CD4-positive, alpha-beta T cell treated with Interleukin-10 for 1 hour (primary cell): ENCODE measurements at regions not wholly inside any gene's neighbourhood (a gene's known extent, or its start where the extent isn't known, plus 50 kb on each side); places are given as distances from the start of the nearest gene placed in this dataset.
"Not testable (repeated sequence)": the region's sequence is repeated elsewhere in the genome, so short reads cannot be mapped to it uniquely, and the experiment has no call there.

Source experiments
- DNase-seq: peaks from one replicate; pipeline ENCODE4 v3.0.0-alpha.2; 2020

DNA sequence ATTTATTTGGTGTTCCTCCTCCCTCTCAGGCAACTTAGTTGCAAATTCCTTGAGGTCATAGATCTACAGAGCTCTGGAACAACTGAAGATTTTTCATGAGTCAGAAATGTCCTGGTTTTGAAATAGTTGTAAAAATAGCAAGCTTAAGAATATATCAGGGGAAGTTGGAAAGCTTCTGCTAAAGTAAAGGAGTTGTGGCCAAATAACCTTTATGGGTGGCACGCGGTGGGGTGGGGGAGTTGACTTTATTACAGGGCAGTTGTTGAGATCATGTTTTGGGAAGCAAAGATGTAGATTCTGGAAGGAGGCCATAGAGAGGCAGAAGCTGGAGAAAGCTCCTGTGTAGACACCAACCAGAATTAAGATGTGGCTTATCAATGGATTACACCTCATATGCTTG is 326.0 kb upstream of the MTPN start:
- DNase-seq = no peak

DNA sequence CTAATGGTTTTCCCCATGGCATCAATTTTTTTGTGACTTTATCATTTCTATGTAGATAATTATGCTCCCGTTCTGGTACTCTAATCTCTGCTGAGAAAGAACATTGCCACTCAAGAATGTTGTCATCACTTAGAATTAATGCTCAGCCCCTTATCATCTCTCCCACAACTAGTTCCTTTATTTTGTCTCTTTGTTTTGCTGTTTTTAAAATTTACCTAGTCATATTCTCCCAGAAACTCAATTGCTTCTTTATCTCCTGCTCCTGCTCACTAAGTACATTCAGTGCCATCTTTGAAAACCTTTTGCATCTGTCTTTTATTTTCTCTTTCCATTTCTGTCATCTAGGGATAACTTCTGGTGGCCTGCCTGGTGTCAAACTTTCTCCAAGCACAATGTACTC is 324.9 kb upstream of the MTPN start:
- no peak for DNase-seq

DNA sequence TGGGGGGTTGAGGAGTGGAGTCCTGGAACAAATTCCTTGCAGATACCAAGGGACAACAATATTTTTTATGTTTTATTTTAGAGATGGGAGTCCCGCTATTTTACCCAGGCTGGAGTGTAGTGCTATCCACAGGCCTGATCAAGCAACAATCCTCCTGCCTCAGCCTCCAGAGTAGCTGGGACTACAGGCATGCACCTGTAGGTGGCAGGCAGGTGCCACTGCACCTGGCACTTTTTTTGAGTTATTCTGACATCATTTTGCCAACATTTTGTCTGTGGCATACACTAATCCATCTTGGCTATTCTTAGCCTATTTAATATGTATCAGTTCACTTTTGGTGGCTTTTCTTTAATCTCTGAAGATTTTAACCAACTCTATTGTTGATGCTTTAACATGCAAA is 317.8 kb upstream of the MTPN start:
- DNase-seq = no peak

DNA sequence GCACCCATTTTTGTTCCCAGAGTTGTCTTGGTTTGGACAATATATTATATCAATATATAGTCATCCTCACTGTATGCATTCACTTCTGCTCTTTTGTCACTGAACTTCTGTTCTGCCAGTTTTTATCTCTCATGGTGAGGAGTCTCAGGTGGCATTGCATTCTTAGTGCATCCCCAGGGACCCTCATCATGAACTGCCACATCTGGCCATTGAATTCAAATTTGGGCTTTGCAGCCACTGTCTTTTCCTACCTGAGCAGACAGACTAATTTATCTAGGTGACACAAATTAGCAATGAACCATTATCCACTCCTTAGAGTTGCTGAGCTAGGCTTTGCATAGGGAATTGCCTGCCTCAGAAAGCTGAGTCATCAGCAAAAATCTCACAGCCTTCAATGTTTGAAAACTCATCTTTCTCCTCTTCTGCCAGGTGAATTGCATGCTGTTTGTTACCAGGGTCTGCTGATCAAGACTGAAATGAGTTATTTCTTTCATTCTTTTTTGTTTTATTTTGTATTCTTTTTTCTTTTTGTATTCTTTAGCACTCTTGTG is 316.8 kb upstream of the MTPN start:
- no peak for DNase-seq

DNA sequence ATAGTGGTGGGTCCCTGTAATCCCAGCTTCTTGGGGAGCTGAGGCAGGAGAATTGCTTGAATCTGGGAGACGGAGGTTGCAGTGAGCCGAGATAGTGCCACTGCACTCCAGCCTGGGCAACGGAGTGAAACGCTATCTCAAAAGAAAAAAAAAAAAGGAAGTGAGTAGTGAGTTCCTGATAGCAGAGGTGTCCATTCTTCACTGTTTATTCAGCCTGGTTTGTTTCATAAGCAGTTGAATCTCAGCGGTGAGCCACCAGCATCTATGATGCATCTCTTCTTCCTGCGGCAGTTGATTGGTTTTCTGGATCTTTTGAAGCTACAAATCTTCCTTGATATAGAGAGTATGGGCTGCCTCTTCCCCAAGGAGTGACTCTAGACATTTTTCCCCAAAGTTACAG is 316.1 kb upstream of the MTPN start:
- DNase-seq = no peak

DNA sequence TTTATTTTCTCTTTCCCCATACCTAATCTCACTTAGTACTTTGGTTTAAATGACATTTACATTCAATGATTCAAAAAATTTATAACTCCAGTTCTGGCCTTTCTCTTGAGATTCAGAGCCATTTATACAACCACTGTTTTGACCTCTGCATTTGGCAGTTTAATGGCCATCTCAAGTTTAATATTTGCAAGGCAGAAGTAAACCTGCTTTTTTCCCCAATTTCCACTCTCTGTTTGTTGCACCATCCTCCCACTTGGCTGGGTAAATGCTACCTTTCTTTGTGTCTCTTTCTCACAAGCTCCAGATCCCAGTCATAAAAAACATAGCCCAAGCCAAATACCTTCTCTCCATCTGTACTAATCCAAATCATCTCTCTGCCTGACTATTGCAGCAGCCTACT is 315.2 kb upstream of the MTPN start:
- DNase-seq = no peak

DNA sequence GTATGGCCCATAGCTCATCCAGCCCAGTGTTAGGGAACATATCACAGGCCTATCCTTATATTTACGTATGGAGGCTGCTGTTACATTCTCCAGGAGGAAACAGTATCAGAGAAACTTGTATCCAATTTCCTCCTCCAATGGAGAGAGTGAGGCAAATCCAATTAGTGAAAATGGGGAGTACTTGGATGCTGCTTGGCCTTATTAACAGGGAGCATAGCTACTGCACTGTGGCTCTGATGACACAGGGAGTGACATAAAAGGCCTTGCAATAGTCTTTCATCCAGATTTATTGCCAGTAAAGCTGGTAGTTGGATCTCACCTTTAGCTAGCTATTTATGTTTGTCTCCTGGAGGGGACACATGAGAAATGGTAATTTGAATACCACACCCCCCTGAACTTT is 313.2 kb upstream of the MTPN start:
- no peak for DNase-seq

DNA sequence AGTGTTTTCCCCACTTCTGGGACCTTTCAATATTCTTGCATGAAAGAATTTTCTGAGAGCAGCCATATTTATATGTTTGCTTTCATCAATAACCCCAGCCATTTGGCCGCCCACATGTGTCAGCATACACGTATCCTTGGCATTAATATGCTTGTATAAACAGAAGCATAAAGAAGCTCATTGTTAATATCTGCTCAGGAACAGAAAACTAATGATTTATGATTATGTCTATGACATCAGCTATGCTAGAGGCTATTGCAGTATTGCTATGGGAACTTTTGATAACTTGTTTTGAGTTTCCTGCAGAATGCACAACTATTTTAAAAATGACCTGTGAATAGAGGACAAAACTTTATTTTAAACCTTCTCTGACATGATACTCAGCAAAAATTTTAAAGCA is 300.9 kb upstream of the MTPN start:
- no peak for DNase-seq

DNA sequence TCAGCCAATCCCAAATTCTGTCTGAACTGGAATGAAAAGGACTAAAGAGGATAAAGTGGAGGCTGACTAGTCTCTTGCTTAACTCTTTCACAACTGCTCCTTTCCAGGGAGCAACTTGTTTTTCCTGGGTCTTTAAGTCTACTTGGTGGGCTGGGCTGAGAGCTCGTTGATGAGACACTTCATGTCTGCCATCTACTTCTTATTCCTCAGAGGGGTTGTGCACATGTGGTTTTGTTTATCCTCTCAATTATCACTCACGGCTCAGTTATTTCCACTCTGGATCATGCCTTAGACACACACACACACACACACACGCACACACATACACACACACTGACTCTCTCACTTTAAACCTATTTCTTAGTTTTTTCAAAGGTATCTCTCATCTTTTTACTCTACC is 298.6 kb upstream of the MTPN start:
- DNase-seq = no peak

DNA sequence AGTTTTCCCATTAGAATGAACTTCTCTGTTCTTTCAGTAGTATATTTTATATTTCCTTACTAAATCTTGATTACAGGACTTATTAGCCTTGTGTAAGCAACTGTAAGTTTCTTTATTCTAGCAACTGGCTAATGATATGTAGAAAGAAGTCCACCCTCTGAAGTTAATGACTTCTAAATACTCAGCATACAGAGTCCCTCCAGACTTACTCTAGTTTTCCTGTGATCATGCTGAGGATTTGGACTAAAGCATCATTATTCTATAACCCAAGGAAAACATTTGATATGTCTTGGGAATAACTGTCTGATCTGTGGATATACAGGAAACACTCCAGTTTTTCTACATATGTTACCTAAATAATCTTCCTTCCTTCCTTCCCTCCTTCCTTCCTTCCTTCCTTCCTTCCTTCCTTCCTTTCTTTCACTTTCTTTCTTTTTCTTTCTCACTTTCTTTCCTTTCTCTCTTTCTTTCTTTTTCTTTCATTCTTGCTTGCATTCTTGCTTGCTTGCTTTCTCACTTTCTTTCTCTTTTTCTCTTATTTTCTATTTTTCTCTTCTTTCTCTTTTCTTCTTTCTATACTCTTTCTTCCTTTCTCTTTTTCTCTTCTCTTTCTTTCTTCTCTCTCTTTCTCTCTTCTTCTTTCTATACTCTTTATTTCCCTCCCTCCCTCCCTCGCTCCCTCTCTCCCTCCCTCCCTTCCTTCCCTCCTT is 297.6 kb upstream of the MTPN start:
- no peak for DNase-seq

DNA sequence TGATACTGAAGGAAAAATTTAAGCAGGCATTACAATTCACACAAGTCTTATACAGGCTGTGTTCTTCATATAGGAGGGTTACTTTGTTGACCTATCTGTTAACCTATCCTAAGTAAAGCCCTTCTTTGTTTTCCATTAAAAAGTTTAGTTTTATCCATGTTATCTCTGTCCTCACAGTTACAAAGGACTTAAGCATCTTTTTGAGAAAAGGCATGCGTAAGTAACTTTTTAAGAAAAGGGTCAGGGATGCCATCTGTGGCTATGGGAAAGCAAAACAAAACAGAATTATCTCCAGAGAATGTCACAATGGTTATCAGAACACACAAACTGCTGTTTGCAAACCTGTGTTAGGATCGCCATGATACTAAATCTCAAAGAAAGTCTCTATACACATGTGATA is 295.8 kb upstream of the MTPN start:
- no peak for DNase-seq

DNA sequence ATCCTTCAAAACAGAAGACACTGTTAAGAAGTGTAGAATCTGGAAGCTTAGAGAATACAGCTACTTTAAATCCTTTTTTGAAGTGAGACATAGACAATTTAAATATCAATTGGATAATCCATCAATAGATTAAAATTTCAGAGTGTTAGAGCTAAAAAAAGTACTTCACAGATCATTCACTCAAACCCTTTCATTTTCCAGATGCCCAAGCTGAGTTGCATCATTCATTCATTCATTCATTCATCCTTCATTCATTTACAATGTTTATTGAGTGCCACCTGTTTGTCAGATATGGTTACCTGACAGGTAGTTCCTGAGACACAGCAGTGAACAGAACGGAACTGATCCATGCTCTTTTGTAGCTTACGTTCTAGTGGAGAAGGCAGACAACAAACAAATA is 290.7 kb upstream of the MTPN start:
- no peak for DNase-seq

DNA sequence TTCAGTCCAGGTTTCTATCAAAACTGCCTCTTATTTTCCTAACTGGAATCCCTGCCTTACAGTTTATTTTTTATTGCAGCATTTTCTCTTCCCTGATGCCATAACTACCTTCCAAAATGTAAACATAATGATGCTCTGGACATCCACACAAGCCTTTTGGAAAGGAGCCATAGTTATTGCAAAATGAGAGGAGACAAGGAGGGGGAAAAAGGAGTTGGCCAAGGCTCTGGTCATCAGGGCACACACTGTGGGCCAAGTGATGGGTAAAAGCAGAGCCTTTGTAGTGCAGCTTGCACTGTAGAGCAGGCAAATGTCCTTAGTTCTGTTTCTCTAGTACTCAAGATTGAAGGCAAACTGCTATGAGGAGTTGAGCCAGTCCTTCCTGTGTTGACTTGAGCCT is 289.3 kb upstream of the MTPN start:
- no peak for DNase-seq

DNA sequence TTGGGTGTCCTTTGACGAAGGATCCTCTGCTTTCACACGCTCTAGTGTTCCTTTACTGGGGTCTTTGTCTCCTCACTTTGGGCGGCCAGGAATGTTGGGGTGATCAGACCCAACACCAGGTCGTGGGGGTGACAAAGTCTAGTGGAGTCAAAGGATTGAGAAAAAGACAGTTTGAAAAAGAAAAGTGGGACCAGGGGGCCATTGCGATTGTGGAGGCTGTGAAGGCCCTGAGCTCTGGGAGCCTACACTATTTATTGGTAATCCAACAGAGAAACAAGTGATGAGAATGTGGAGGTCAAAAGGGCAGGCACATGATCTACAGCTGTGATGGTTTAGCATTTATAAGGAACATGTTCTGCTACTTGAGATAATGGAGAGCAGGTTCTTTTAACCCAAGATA is 287.1 kb upstream of the MTPN start:
- DNase-seq = not testable (repeated sequence)

DNA sequence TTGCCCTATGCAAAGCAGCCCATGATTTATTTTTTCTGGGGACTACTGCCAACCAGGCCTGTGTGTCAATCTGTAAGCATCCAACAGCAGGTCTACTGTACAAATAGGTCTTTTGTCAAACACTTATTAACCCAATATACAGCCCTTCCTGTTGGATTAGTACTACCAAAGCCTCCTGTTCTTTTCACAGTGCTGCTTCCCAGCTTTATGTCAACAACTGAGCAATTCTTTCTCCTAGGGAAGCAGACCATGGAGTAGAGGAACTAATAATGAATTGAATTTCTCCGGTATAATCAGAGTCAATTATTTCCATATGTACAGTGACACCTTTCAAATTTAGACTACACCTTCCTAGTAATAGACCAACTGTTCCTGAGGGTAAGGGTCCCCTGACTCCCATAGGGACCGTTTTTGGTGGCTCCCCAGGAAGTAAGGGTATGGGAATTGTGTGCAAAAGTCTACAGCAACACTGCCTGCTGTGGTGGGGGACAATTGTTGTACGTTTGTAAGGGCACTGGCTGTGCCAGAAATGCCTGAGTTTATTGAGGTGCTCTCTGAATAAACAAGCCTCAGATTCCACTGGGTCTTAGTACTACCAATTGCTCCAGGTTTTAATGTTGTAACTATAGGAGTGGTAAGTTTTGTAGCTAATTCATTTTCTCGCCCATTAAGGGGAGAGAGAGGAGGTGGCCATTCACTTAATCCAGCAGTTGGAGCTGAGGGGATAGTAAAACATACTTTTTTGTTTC is 286.1 kb upstream of the MTPN start:
- not testable (repeated sequence) for DNase-seq

DNA sequence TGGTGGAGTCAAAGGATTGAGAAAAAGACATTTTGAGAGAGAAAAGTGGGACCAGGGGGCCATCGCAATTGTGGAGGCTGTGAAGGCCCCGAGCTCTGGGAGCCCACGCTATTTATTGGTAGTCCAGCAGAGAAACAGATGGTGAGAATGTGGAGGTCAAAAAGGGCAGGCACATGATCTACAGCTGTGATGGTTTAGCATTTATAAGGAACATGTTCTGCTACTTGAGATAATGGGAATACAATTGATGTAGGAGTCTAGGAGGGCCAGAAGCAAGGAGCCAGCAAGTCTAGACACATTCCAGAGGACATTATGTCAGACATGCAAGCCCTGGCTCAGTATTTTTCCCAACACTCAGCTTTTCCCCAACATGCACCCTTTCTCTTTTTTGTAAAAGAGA is 283.4 kb upstream of the MTPN start:
- not testable (repeated sequence) for DNase-seq

DNA sequence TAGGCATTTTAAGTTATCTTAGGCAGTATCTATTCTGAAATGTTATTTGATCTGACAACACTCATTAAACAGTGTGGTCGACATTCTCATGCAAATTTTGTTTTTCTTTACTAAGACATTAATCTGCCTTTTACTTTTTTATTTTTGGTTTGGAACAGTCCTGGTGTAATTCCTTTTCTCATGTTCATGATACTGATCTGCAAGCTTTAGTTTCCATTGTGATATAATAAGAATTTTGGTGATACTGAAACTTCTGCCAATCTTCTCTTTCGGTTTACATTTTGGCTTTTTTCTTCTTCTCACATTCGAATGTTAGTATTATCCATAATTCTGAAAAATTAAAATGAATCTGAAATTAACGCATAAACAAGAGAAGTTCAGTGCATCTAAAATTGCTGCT is 281.9 kb upstream of the MTPN start:
- no peak for DNase-seq

DNA sequence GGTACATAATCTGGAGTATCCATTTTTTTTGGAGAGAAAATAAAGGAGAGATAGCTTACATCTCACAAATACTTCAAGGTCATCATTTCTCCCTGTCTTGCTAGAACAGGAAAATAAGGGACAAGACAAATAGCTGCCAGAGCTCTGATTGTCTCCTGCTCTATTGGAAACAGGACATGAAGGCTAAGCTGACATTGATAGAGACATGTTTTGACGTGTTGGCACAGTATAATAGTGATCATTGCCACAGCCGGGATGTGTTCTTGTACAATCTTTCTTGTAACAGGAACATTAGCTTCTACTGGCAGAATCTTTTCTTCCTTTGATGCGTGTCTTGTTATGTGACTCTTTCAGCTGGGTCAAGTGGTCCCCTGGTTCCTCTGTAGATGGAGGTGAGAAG is 279.3 kb upstream of the MTPN start:
- DNase-seq = no peak

DNA sequence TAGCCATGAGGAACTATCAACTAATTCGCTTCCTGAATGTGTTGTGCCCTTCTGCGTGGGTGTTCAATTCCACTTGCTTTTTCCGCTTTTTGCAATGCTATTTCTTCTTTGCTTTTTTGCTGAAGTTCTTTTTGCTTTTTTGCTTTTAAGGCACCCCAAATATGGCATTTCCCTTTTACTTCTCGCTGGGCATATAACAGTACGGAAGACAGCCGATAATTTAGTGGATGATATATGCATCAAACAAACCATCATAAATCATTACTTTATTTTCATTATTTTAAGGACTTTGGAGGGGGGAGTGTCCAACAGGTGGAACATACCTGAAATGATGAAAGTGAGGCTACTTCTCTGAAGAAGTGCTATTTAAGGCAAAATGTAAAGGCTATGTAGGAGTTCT is 277.0 kb upstream of the MTPN start:
- no peak for DNase-seq

DNA sequence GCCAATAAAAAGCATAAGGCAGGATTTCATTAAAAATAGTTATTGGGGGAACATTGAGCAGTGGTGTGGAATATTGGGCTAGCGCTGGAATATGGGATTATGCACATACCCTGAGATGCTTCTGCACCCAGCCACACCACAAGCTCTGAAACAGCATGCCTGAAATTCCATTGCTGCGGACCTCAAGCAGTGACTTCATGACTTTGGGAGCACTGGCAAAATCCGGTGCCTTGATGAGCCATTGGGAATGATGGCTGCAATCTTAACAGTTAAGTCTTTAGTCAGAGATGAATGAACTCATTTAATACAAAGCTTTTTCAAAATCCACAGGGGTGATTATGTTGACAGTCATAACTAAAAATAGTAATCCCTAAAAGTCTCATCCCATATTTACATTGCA is 274.7 kb upstream of the MTPN start:
- DNase-seq = no peak

DNA sequence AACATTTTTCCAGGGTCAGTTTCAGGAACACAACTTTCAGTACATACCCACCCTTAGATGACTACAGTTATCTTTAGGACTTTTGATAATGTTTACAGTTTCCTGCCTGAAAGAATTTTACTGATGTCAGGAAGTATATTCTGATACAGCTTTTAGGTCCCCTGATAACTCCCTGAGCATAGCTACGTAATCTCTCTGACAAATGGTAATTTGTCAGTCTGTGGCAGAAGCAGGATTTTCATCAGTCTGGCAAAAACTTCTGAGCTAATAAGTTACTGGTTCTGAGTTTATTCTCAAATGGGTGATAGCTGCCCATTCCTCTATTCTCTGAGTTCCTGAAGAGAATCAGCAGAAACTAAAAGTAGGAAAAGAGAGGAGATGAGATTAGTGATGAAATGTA is 270.1 kb upstream of the MTPN start:
- DNase-seq = no peak

DNA sequence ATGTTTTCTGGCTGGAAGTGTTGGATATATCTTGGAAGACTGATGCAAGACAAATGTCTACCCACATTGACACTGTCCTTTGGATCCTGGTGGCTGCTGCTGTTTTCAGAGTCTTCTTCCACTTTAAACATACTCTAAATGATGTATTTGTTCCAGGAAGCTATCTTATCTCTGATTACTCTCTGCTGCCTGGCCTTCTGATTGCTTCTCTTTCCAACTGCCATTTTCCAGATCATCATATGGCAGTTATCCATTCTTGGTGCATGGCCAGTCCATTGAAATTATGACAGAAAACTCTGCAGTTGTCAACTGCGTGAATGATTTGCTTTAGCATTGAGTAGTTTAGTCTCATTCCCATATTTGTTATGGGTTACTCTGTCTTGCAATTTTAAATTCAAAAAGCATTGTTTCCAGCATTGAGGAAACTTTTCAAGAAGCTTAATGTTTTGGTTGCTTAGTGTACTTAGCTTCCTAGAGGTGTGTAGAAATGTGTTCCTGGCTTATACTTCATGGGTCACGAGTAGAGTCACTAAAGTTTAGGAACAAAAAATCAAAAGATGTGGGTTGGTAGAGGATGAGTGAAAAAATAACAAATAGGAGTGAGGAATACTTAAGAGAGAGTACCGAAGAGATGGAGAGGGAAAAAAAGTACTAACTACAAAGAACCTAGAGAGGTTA is 268.3 kb upstream of the MTPN start:
- DNase-seq = no peak

DNA sequence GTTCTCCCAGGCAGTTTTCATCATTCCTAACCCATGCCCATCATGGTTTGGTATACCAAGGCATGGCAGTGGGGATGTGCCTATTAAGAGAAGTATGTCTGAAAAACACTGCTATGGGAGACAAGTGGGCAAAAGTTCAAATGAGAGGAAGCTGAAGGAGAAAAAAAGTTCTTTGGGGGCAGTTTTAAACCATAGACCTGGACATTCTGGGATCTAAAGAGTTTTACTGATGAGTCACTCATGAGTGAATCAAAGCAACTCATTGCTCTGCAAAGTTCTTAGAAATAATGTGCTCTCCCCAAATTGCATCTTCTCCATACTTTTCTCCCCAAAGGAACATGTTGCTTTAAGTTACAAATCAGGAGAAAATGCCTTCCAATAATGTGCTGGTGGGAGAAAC is 256.9 kb upstream of the MTPN start:
- no peak for DNase-seq

DNA sequence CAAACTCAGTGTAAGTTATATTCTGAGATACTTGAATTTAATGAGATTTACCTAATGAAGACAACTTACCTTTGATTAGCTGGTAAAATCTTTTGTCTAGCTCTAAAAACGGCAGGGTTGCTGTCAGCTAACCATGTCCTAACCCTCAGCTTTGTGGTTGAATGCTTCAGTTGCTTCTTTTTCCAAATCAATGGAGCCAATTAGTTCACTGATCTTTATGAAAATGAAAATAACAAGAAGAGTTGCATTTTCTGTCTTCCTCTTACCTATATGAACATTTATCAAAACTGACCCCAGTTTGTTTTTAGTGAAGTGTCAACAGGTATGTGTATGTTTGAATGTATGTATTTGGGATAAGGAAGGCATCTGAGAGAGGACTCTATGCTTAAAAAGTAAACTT is 253.1 kb upstream of the MTPN start:
- no peak for DNase-seq
